ENCODE measurements at regions not wholly inside any gene's neighbourhood (a gene's known extent, or its start where the extent isn't known, plus 50 kb on each side); places are given as distances from the start of the nearest gene placed in this dataset.

DNA sequence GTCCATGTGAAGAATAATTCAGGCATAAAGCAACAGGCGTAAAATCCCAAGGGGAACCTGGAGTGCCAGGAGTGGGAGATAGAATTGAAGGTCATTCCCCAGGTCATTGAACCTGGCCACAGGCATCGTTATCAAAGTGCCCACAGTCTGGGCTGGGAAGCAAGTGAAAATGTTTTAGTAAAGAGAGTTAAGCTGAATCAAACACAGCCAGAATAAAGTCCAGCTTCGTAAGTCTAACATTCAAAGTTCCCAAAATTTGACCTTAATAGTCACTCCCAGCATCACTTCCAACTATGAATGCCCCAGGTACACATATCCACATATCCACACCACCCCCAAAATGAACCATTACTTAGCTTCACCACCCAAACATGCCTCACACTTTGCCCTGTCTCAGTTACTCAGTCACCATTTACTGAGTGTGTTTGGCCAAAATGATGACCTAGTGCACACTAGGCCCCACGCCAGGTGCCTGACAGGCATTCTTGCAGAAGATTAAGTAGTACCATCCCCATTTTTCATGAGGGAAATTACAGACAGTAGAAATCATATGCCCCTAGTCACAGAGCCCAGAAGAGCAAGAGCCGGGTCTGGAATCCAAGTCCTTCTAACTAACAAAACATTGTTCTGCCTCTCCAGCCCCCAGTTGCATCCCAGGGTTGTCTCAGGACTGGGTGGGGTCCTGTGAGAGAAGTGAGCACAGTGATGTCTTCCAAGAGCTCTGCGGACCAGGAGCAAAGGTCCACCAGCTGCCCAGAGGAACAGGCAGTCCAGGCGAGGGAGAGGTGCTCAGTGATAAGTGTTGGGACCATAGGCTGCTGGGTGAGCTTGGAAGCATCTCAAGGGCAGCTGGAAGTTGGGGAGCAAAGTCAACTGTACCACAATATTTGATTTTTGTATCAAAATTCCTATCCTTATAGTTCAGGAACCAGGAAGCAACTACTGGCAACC is 65.2 kb upstream of the MYCN start:
- H2AFZ ChIP-seq (ENCODE audit: low read length): no peak overlapping the region
- DNase-seq (ENCODE audit: low read depth in 2 of 2): no peak
- H3K79me2 ChIP-seq (ENCODE audit: control insufficient read depth, insufficient read depth, low read length): no peaks in the 10 kb centered on the region
- H3K36me3 ChIP-seq (ENCODE audit: control insufficient read depth, insufficient read depth, low read length): no peaks in the 10 kb centered on the region
- no peaks in the 10 kb centered on the region for H3K9me3 ChIP-seq (ENCODE audit: control insufficient read depth, insufficient read depth, low read depth, low read length)
- no peak overlapping the region for H3K9ac ChIP-seq (ENCODE audit: insufficient read depth, low read length)
- no peak overlapping the region for H3K4me3 ChIP-seq (replicated peaks in 1 of 4; ENCODE audit: control extremely low read depth in 1 of 4, insufficient read depth in 1 of 4, low read depth in 3 of 4, low read length in 4 of 4)
- H3K27ac ChIP-seq (ENCODE audit: insufficient read depth, low read length): no peak overlapping the region
- TF ChIP-seq EZH2 (IDR thresholded peaks at IDR 0.05; ENCODE audit: low read length, missing control alignments) (no peak), CTCF (conservative IDR thresholded peaks at IDR 0.05 in 1 of 2, IDR thresholded peaks at IDR 0.05 in 1 of 2; ENCODE audit: low read depth in 1 of 2, low read length in 2 of 2) (no peak)
- no peaks in the 10 kb centered on the region for H3K27me3 ChIP-seq (ENCODE audit: control insufficient read depth, insufficient read depth, low read length)
- no peaks in the 10 kb centered on the region for H3K4me1 ChIP-seq (ENCODE audit: control insufficient read depth, extremely low read depth, insufficient read depth, low read length)
- no peak overlapping the region for H3K4me2 ChIP-seq (ENCODE audit: extremely low read depth, insufficient read depth, low read length)
- no peaks in the 10 kb centered on the region for H4K20me1 ChIP-seq (ENCODE audit: control insufficient read depth, extremely low read depth, insufficient read depth, low read length)

DNA sequence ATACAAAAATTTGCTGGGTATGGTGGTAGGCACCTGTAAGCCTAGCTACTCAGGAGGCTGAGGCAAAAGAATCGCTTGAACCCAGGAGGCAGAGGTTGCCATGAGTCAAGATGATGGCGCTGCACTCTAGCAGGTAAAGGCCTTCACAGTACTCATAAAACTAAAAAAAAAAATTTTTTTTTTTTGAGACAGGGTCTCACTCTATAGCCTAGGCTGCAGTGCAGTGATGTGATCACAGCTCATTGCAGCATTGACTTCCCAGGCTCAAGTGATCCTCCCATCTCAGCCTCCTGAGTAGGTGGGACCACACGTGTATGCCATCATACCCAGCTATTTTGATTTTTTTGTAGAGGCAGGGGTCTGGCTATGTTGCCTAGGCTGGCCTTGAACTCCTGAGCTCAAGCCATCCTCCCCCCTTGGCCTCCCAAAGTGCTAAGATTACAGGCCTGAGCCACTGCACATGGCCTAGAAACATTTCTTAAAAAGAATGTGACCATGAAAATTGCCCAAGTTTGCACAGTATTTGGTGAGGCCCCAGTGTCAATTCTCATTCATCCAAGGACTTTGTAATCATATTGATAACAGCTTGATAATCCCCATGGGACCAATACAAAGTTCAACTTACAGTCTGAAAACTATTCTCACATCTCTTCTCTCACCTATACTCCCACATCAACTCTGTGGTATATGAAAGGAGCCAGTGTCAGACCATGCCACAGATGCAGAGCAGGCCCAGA is 64.2 kb upstream of the MYCN start:
- no peak overlapping the region for H2AFZ ChIP-seq (ENCODE audit: low read length)
- no peaks in the 10 kb centered on the region for H3K9me3 ChIP-seq (ENCODE audit: control insufficient read depth, insufficient read depth, low read depth, low read length)
- no peaks in the 10 kb centered on the region for H3K27me3 ChIP-seq (ENCODE audit: control insufficient read depth, insufficient read depth, low read length)
- TF ChIP-seq CTCF (conservative IDR thresholded peaks at IDR 0.05 in 1 of 2, IDR thresholded peaks at IDR 0.05 in 1 of 2; ENCODE audit: low read depth in 1 of 2, low read length in 2 of 2): no peak
- no peak for DNase-seq (ENCODE audit: low read depth in 2 of 2)
- H3K79me2 ChIP-seq (ENCODE audit: control insufficient read depth, insufficient read depth, low read length): no peaks in the 10 kb centered on the region
- no peaks in the 10 kb centered on the region for H3K4me1 ChIP-seq (ENCODE audit: control insufficient read depth, extremely low read depth, insufficient read depth, low read length)
- no peak overlapping the region for H3K9ac ChIP-seq (ENCODE audit: insufficient read depth, low read length)
- H3K4me3 ChIP-seq (replicated peaks in 1 of 4; ENCODE audit: control extremely low read depth in 1 of 4, insufficient read depth in 1 of 4, low read depth in 3 of 4, low read length in 4 of 4): no peak overlapping the region
- no peak overlapping the region for H3K27ac ChIP-seq (ENCODE audit: insufficient read depth, low read length)
- H4K20me1 ChIP-seq (ENCODE audit: control insufficient read depth, extremely low read depth, insufficient read depth, low read length): no peaks in the 10 kb centered on the region
- H3K4me2 ChIP-seq (ENCODE audit: extremely low read depth, insufficient read depth, low read length): no peak overlapping the region
- H3K36me3 ChIP-seq (ENCODE audit: control insufficient read depth, insufficient read depth, low read length): no peaks in the 10 kb centered on the region

GRCh38 chr2:15880226-15881119 is 59.9 kb upstream of the MYCN start:
- H3K36me3 ChIP-seq (ENCODE audit: control insufficient read depth, insufficient read depth, low read length): no peaks in the 10 kb centered on the region
- no peaks in the 10 kb centered on the region for H3K4me1 ChIP-seq (ENCODE audit: control insufficient read depth, extremely low read depth, insufficient read depth, low read length)
- H3K4me3 ChIP-seq (replicated peaks in 1 of 4; ENCODE audit: control extremely low read depth in 1 of 4, insufficient read depth in 1 of 4, low read depth in 3 of 4, low read length in 4 of 4): no peak overlapping the region
- H2AFZ ChIP-seq (ENCODE audit: low read length): no peak overlapping the region
- no peaks in the 10 kb centered on the region for H3K9me3 ChIP-seq (ENCODE audit: control insufficient read depth, insufficient read depth, low read depth, low read length)
- no peaks in the 10 kb centered on the region for H3K27me3 ChIP-seq (ENCODE audit: control insufficient read depth, insufficient read depth, low read length)
- H4K20me1 ChIP-seq (ENCODE audit: control insufficient read depth, extremely low read depth, insufficient read depth, low read length): no peaks in the 10 kb centered on the region
- H3K79me2 ChIP-seq (ENCODE audit: control insufficient read depth, insufficient read depth, low read length): no peaks in the 10 kb centered on the region
- no peak overlapping the region for H3K9ac ChIP-seq (ENCODE audit: insufficient read depth, low read length)
- H3K4me2 ChIP-seq (ENCODE audit: extremely low read depth, insufficient read depth, low read length): no peak overlapping the region
- no peak overlapping the region for H3K27ac ChIP-seq (ENCODE audit: insufficient read depth, low read length)
- no peak for TF ChIP-seq EZH2 (IDR thresholded peaks at IDR 0.05; ENCODE audit: low read length, missing control alignments)
- no peak for TF ChIP-seq CTCF (conservative IDR thresholded peaks at IDR 0.05 in 1 of 2, IDR thresholded peaks at IDR 0.05 in 1 of 2; ENCODE audit: low read depth in 1 of 2, low read length in 2 of 2)
- DNase-seq (ENCODE audit: low read depth in 2 of 2): no peak
